Osteoblast (primary cell): ENCODE measurements at regions not wholly inside any gene's neighbourhood (a gene's known extent, or its start where the extent isn't known, plus 50 kb on each side); places are given as distances from the start of the nearest gene placed in this dataset.

Experiments used
- DNase-seq: peaks from one replicate; pipeline ENCODE4 v3.0.0; 2011; ENCODE audit warnings: low spot score, mixed read lengths; ENCODE audit not compliant: insufficient read length; ENCODE audit errors: missing footprints
- H2AFZ ChIP-seq: 2 replicates; pipeline ENCODE4 v1.6.0; 2011; ENCODE audit warnings: mild to moderate bottlenecking, low read length
- H3K27ac ChIP-seq: 2 replicates; pipeline ENCODE4 v1.5.1; 2011; ENCODE audit warnings: mild to moderate bottlenecking, low read depth, low read length, moderate library complexity
- H3K27me3 ChIP-seq: 2 replicates; pipeline ENCODE4 v1.6.0; 2012; ENCODE audit warnings: mild to moderate bottlenecking, control low read depth, inconsistent platforms, low read length, moderate library complexity; ENCODE audit not compliant: insufficient read depth
- H3K36me3 ChIP-seq: 2 replicates; pipeline ENCODE4 v1.5.1; 2011; ENCODE audit warnings: mild to moderate bottlenecking, low read length, control low read depth, moderate library complexity; ENCODE audit not compliant: insufficient read depth
- H3K4me1 ChIP-seq: 2 replicates; pipeline ENCODE4 v1.5.1; 2011; ENCODE audit warnings: mild to moderate bottlenecking, low read length, control low read depth, moderate library complexity; ENCODE audit not compliant: insufficient read depth
- H3K4me2 ChIP-seq: 2 replicates; pipeline ENCODE4 v1.6.0; 2011; ENCODE audit warnings: mild to moderate bottlenecking, low read length; ENCODE audit not compliant: insufficient read depth
- H3K4me3 ChIP-seq: fragments of 200-600 bp; sonication (generic); 3 replicates; pipeline ENCODE4 v1.5.1; 2012; ENCODE audit warnings: mild to moderate bottlenecking, low read length, inconsistent platforms; ENCODE audit not compliant: insufficient read depth
- H3K79me2 ChIP-seq: 2 replicates; pipeline ENCODE4 v1.6.0; 2012; ENCODE audit warnings: mild to moderate bottlenecking, low read length, control low read depth, inconsistent platforms; ENCODE audit not compliant: insufficient read depth
- H3K9me3 ChIP-seq: 2 replicates; pipeline ENCODE4 v1.5.1; 2011; ENCODE audit warnings: low read depth, low read length, control low read depth
- H4K20me1 ChIP-seq: 2 replicates; pipeline ENCODE4 v1.6.0; 2012; ENCODE audit warnings: mild to moderate bottlenecking, low read length, control low read depth; ENCODE audit not compliant: insufficient read depth
- CTCF ChIP-seq: IDR thresholded peaks from 2 replicates; pipeline ENCODE4 v1.5.1; 2011; ENCODE audit warnings: mild to moderate bottlenecking, low read depth, low read length, moderate library complexity; ENCODE audit errors: extremely low read depth

DNA sequence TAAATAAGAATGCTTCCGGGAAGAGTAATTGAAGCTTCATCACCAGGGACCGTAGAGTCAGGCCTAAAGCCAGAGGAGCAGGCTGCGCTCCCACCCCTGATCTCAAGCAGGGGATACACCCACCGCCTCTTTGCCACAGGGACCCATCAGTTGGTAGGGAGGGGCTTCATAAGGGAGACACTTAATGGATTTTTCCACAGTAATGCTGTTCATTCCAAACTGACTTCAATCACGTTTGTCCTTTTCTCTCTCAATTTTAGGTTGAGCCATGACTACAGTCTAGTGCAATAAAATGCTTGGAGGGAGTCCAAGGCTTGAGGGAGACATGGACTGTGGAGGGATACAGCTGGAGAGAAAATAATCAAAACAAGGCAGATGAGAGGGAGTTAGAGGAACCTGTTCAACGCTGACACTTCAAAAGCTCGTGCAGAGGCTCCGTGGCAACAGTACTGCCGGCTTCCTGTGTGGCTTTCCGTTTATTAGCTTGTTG, 111.5 kb downstream of the SEC16B start:
- DNase-seq, result no peak
- Histone ChIP-seq H3K4me2 (no peak overlapping the region), H3K27me3 (no peaks in the 10 kb centered on the region), H2AFZ (no peak overlapping the region), H3K4me1 (no peaks in the 10 kb centered on the region), H3K36me3 (no peaks in the 10 kb centered on the region), H3K9me3 (no peaks in the 10 kb centered on the region), H4K20me1 (no peaks in the 10 kb centered on the region), H3K79me2 (no peaks in the 10 kb centered on the region), H3K27ac (no peak overlapping the region), H3K4me3 (no peak overlapping the region)
- TF ChIP-seq CTCF, result no peak

DNA sequence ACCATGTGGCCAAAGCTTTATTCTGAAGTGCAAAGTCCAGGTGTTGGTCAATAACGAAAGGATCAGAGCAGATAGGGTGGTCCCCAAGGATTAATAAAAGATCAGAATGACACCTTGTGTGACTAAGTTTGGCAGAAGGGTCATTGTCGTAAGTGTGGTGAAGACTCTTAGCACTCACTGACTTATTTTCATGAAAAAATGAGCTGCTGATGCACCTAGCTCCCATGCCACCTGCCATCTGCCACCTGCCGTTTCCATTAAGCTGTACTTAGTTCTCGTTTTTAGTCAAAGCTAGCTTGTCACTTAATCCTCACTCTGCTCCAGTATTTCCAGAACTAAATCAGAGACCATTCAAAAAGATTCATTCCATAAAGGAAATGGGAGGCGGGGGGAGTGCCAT, 112.6 kb downstream of the SEC16B start:
- Histone ChIP-seq H3K27me3 (no peaks in the 10 kb centered on the region), H3K4me1 (no peaks in the 10 kb centered on the region), H3K79me2 (no peaks in the 10 kb centered on the region), H3K36me3 (no peaks in the 10 kb centered on the region), H4K20me1 (no peaks in the 10 kb centered on the region), H3K9me3 (no peaks in the 10 kb centered on the region), H3K4me2 (no peak overlapping the region), H2AFZ (no peak overlapping the region), H3K27ac (no peak overlapping the region), H3K4me3 (no peak overlapping the region)
- TF ChIP-seq CTCF, result no peak
- DNase-seq, result no peak

DNA sequence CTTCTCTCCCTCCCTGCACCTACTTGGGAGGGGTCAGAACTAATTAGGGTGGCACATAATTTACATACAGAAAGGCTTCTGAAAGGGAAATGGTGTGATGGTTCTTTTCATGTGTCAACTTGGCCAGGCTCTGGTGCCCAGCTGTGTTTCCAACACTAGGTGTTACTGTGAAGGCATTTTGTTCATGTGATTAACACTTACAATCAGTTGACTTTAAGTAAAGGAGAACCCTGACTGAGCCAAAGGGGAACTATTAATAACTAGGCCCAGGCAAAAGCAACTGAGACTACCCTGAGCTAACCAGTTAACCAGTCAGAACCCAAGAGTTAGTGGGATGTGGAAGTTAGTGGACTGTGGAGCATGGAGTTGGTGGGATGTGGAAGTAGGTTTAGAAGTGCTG, 114.9 kb downstream of the SEC16B start:
- Histone ChIP-seq H3K36me3 (no peaks in the 10 kb centered on the region), H3K27me3 (peaks cover 2% of the 10 kb centered on the region), H3K4me2 (no peak overlapping the region), H3K4me3 (no peak overlapping the region), H3K4me1 (no peaks in the 10 kb centered on the region), H4K20me1 (no peaks in the 10 kb centered on the region), H3K79me2 (no peaks in the 10 kb centered on the region), H2AFZ (no peak overlapping the region), H3K9me3 (no peaks in the 10 kb centered on the region), H3K27ac (no peak overlapping the region)
- no peak for DNase-seq
- no peak for TF ChIP-seq CTCF

GRCh38 chr1:177849579-177850290, 120.1 kb downstream of the SEC16B start:
- no peak for TF ChIP-seq CTCF
- DNase-seq, result peak; percentile 30

More at GRCh38 chr1:177849579-177850290, 120.1 kb downstream of the SEC16B start:
- no peak overlapping the region for H3K4me2 ChIP-seq
- no peak overlapping the region for H2AFZ ChIP-seq
- no peak overlapping the region for H3K4me3 ChIP-seq
- H3K79me2 ChIP-seq, result no peaks in the 10 kb centered on the region
- H3K36me3 ChIP-seq, result no peaks in the 10 kb centered on the region
- peaks cover 4% of the 10 kb centered on the region for H3K4me1 ChIP-seq
- no peaks in the 10 kb centered on the region for H4K20me1 ChIP-seq
- peaks cover 2% of the 10 kb centered on the region for H3K27me3 ChIP-seq
- no peak overlapping the region for H3K27ac ChIP-seq
- H3K9me3 ChIP-seq, result no peaks in the 10 kb centered on the region
